Occipital lobe (tissue), 1 donor: ENCODE measurements at regions not wholly inside any gene's neighbourhood (a gene's known extent, or its start where the extent isn't known, plus 50 kb on each side); places are given as distances from the start of the nearest gene placed in this dataset.
A peak's percentile ranks its signal among the peaks of the same experiment; 100 is the strongest.
"Not testable (repeated sequence)": the region's sequence is repeated elsewhere in the genome, so short reads cannot be mapped to it uniquely, and the experiment has no call there.

Source experiments
- DNase-seq: peaks from one replicate; lab custom pipeline; 2025; lab: John Stamatoyannopoulos, UW

- DNase-seq = not testable (repeated sequence)
Observed at GRCh38 chr10:38356527-38356926, 262.4 kb downstream of the ZNF37A start.

GRCh38 chr10:38362514-38362913, 268.4 kb downstream of the ZNF37A start:
- DNase-seq = not testable (repeated sequence)

- DNase-seq = not testable (repeated sequence)
Observed at GRCh38 chr10:38364073-38364472, 269.9 kb downstream of the ZNF37A start.

GRCh38 chr10:38365917-38366316, 271.8 kb downstream of the ZNF37A start:
- DNase-seq = peak; percentile 1

- DNase-seq = not testable (repeated sequence)
Observed at GRCh38 chr10:38383800-38384199, 289.7 kb downstream of the ZNF37A start.

GRCh38 chr10:38386869-38387268, 292.7 kb downstream of the ZNF37A start:
- not testable (repeated sequence) for DNase-seq

- DNase-seq = not testable (repeated sequence)
Observed at GRCh38 chr10:38390725-38391124, 296.6 kb downstream of the ZNF37A start.

GRCh38 chr10:38395465-38395864, 301.3 kb downstream of the ZNF37A start:
- not testable (repeated sequence) for DNase-seq

- DNase-seq = not testable (repeated sequence)
Observed at GRCh38 chr10:38396178-38396954, 302.2 kb downstream of the ZNF37A start.

- DNase-seq = not testable (repeated sequence)
Observed at GRCh38 chr10:38401565-38401964, 307.4 kb downstream of the ZNF37A start.

- peak; percentile 89 for DNase-seq
Observed at GRCh38 chr10:38402442-38403346, 308.6 kb downstream of the ZNF37A start.

GRCh38 chr10:38403347-38404117, 309.4 kb downstream of the ZNF37A start:
- DNase-seq = not testable (repeated sequence)

- not testable (repeated sequence) for DNase-seq
Observed at GRCh38 chr10:38423634-38424033, 329.5 kb downstream of the ZNF37A start.

- DNase-seq = not testable (repeated sequence)
Observed at GRCh38 chr10:38430242-38430641, 336.1 kb downstream of the ZNF37A start.

GRCh38 chr10:38437359-38437758, 343.2 kb downstream of the ZNF37A start:
- DNase-seq = not testable (repeated sequence)

GRCh38 chr10:38448614-38449355, 354.6 kb downstream of the ZNF37A start:
- not testable (repeated sequence) for DNase-seq

- DNase-seq = not testable (repeated sequence)
Observed at GRCh38 chr10:38449618-38450017, 355.5 kb downstream of the ZNF37A start.

- DNase-seq = not testable (repeated sequence)
Observed at GRCh38 chr10:38450372-38451057, 356.4 kb downstream of the ZNF37A start.

- not testable (repeated sequence) for DNase-seq
Observed at GRCh38 chr10:38451306-38451967, 357.3 kb downstream of the ZNF37A start.
